ENCODE measurements at regions not wholly inside any gene's neighbourhood (a gene's known extent, or its start where the extent isn't known, plus 50 kb on each side); places are given as distances from the start of the nearest gene placed in this dataset.
"Not testable (repeated sequence)": the region's sequence is repeated elsewhere in the genome, so short reads cannot be mapped to it uniquely, and the experiment has no call there.

DNA sequence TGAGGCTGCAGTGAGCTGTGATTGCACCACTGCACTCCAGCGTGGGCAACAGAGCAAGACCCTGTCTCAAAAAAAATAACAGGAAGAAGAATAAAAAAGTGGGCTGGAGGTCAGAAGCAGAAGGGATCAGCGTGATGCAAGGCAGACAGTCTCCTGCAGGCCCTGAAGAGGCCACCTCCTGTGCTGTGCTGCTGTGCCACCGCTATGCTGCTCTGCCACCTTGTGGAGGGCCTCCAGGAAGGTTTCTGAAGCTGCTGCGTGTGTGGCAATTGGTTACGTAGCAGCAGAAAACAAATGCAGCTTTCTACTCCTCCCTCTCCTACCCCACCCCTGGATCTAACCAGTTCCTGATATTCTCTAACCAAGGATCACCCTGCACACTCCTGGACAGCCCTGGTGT is 815.5 kb downstream of the KCNJ18 start:
- DNase-seq, result no peak

DNA sequence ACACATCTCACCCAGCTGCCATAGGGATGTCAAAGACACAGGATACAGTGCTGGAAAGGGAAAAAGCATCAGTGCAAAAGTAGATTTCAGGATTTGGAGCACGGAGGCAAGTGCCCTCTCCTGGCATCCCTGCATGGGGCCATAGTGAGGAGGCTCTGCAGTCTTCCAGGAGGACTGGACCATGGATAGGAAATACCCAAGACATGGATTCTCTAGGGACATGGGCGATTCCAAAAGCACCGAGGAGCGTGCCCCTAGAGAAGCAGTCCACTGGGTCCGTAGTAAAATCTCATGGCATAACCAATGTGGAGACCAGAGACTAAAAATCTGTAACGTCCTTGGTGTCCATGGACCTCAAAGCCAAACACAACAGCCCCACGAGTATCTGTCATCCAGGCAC is 818.2 kb downstream of the KCNJ18 start:
- DNase-seq, result no peak

DNA sequence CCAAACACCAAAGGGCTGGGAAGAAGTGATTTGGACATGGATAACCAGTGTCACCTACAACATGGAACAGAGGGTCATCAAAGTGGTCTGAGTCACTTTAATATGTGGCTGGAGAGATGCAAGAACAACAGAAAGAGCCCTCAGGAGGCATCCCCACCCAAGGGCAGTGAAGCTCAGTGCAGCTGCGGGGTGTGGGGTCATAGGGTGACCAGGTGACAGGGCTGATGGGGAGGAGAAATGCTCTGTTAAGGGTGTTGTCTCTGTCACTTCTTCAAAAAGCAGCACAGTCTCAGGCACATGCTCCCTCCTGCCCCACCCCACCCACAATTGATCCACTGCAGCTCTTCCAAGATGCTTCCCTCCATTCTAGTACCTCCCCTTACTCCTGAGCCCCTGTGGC is 819.1 kb downstream of the KCNJ18 start:
- no peak for DNase-seq

DNA sequence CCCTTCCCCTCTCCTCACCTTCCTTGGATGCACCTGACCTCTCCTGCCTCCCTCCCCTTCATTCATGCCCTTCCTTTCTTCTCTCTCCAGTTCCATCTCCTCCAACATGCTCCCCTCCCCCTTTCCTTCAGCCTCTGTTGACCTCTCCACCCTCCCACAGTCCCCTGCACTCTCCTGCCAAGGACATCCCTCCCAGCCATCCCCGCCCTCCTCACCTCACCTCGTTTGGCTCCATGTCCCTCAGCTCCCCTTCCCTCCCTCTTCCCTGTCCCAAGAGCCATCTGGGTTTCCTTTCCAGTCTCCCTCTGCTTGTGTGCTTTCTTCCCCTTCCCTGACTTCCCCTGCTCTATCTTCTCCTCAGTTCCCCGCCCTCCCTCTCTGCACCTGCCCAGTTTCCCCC is 819.7 kb downstream of the KCNJ18 start:
- DNase-seq, result no peak

GRCh38 chr17:22512506-22512905 is 820.2 kb downstream of the KCNJ18 start:
- DNase-seq, result no peak

GRCh38 chr17:22512997-22513538 is 820.7 kb downstream of the KCNJ18 start:
- DNase-seq, result no peak

DNA sequence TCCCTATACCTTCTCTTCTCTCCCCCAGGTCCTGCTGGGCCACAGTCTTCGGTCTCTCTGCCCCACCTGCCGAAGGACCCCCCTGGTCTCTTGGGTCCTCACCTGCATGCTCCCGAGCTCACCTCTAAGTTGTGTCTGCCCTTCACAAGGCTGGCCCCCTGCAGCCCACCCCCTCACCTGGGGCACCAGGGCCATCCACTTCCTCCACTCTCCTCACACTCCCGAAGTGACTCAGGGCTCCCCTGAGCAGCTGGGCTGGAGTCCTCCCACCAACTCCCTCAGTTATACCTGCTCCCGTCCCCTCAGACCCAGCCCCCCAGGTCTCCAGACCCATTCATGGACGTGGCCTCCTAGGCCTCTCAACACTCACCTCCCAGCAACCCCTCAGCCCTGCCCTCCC is 822.0 kb downstream of the KCNJ18 start:
- no peak for DNase-seq

DNA sequence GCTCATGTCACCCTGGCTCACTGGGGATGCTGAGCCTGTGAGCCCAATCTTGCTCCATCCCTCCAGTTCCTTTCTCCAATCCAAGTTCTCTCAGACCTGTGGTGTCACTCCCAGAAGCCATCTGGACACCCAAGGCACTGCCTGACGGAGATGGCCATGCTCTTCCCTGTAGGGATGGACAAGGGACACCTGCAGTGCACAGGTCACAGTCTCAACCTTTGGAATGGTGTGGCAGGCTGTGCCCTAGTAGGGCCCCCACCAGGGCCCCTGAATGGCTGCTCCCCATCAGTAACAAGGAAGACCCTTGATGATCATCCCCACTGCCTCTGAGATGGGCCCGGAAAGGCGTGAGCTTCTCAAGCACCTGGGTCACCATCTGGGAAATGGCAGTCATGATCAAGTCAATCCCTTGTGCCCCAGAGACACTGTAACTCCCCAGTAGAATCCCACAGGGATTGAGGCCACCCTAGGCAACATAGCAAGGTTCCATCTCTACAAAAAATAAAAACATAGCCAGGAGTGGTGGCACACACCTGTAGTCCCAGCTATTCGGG is 822.5 kb downstream of the KCNJ18 start:
- DNase-seq, result no peak

DNA sequence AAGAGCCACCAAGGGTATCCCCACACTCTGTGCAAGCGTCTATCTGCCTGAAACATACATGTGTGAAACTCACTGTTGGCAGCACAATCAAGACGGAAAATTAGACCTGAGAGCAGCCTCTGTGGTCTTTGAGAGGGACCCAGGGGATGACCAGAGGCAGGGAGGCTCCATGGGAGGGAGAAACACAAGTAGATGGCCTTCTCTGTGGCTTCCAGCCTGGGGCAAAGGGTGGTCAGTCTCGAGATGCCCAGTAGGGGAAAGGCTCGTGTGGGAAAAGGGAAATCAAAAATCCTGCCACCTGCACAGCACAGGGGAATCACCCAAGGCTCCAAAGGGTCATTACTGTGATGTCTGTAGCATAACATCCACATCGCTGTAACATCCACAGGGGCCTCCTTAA is 823.3 kb downstream of the KCNJ18 start:
- DNase-seq, result no peak

DNA sequence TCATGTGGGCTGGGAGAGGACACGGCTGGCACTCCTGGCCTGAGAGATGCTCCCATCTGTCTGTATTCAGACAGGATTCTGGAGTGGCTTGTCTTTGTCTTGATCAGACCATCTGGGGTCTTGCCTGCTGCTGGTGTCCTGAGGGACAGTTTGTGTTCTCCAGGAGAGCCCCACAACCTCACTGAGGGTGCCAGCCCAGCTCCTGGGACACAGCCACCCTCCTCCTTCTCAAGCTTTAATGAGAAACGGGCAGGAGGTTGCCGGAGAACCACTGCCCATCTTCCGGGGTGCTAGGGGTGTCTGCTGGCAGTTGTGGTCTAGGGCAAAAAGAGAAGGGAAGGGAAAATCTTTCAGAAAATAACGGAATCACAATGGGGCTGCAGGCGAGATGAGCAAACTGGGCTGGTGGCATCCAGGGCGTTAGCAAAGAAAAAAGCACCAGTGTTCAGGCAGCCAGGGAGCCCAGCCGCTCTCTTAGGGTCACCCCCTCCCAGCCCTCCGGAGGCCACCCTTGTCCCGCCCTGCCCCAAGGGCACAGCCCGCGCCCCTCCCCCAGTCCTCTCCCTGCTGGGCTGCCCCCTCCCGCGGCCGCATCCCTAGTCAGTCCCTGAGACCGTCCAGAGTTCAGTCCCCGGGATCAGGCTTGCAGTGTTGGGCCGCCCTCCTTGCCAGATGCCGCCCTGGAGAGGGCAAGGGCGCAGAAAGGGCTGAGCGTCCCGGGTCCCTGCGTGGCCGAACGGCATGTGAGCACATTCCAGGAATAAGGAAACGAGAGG is 824.7 kb downstream of the KCNJ18 start:
- no peak for DNase-seq

- no peak for DNase-seq
These were observed 825.4 kb downstream of the KCNJ18 start for GRCh38 chr17:22517716-22518115.

DNA sequence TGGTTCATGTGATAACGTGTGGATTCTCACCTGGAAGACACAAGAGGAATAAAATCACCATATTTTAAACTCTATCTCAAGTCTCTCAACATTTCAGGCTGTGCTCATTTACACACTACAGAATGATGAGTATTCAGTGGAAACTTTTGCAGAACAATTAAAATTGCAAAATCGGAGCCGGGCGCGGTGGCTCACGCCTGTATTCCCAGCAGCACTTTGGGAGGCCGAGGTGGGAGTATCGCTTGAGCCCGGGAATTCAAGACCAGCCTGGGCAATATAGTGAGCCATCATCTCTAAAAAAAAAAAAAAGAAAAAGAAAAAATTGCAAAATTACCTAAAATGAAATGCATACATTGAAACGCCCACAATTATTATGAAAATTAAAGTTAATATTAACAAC is 825.9 kb downstream of the KCNJ18 start:
- DNase-seq, result no peak

DNA sequence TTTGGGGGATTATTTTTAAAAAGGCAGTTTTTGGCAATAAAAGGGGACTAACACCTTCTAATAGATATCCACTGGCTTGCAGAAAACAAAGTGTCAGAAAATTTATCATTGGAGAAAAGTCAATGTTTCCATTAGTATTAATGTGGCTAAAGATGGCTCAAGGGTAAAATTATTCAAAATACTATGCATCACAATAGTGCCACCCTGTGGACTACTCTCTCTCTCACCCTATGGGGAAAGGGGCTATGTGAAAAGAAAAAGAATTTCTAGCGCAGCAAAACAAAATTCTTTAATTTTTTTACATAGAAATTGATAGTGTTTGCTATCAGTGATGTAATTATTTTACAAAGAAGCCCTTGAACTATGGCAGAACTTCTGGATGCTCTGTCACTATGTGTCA is 856.5 kb downstream of the KCNJ18 start:
- DNase-seq, result not testable (repeated sequence)

DNA sequence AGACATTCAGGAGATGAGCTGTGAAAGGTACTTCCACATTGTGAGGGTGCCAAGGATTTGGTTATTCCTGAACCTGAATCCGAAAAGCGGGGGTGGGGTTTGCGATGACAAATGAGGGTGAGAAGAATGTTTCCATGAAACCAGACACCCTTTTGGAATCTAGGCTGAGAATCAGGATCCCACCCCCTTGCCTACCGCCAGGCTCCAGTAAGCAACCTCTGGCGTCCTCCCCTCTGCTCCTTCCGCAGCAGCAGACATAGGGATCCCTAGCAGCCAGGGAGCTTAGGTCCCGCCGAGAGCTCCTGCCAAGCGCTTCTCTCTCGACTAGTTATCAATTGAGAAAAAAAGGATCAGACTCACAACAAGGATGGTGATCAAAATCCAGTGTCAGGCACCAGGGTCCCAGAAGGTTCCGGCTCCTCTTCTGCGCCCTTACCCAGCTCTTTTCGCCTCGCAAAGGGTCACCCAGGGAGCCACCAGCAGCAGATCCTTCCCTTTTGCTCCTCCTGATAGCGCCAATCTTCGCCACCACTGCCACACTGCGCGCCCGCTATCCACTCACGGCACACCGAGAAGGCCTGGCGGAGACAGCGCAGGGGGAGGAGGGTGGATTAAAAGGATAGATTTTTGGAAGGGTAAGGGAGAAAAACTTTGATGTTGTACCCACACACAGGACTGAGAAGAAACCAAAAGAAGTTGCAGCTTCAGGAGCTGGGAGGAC is 859.5 kb downstream of the KCNJ18 start:
- DNase-seq, result not testable (repeated sequence)

DNA sequence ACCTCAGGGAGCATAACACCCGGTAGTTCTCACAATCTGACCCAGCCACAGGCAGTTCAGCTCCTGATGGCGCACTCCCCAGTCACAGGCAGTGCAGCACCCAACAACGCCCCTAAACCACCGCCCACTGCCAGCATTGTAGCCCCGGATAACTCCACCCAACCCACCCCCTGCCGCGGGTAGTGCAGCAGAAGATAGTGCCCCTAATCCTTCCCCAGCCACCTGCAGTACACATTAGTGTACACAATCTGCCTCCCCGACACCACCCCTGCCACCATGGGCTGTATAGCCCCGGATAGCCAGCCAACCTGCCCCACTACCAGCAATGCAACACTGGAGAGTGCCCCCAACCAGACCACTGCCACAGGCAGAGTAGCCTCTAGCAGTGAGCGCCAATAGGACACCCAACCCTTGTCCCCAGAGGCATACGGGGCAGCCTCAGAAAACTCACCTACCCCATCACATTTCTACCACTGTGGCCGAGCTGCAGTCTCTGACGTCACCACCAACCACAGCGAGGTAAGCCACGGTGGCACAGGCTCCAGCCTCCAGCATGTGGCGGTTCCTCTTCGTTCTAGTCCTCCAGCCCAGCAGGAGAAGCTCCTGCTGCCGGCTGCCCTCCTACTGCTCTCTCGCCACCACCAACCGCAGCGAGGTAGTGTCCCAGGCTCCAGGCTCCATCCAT is 877.3 kb downstream of the KCNJ18 start:
- DNase-seq, result no peak

- no peak for DNase-seq
These were observed 878.0 kb downstream of the KCNJ18 start for GRCh38 chr17:22570144-22570845.

GRCh38 chr17:22599322-22599721 is 907.0 kb downstream of the KCNJ18 start:
- no peak for DNase-seq

- peak; percentile 3 for DNase-seq
These were observed 908.4 kb downstream of the KCNJ18 start for GRCh38 chr17:22600644-22601298.

Data from NCI-H1105 (cell line).